Fibroblast of lung (primary cell): ENCODE measurements at regions not wholly inside any gene's neighbourhood (a gene's known extent, or its start where the extent isn't known, plus 50 kb on each side); places are given as distances from the start of the nearest gene placed in this dataset.

Experiments used
- EZH2 ChIP-seq: IDR thresholded peaks from 2 replicates; pipeline ENCODE4 v1.5.1; 2012; ENCODE audit warnings: low read length, control low read depth, mild to moderate bottlenecking; ENCODE audit errors: missing control alignments
- TF ChIP-seq, protein P1 (sequence below), 2 donors: IDR thresholded peaks in 1 of 2; conservative IDR thresholded peaks in 1 of 2; 1 replicate in 1 of 2; 2 replicates in 1 of 2; pipeline ENCODE4 v1.5.1; 2011 to 2012; ENCODE audit warnings: low read length in 2 of 2, control low read depth in 1 of 2, inconsistent platforms in 1 of 2, low read depth in 1 of 2, mild to moderate bottlenecking in 1 of 2

DNA sequence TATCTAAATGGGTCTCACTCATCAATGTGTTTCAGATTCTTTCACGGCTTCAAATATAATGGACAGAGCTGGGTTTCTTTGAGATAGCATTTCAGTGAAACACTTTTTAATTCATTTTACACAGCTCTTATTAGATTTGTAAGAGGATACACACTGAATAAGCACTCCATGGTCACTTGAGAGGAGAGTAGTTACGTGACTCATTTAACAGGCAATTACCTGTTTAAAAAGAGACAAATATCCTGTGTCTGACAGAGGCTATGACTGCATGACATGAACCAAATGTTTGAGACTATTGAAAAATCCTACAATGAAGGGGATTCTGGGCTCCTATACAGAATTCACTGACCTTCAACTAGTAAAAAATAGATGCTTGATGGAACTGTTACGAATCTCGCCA lies 786.9 kb downstream of the EPHA4 start:
- TF ChIP-seq, protein P1, sequence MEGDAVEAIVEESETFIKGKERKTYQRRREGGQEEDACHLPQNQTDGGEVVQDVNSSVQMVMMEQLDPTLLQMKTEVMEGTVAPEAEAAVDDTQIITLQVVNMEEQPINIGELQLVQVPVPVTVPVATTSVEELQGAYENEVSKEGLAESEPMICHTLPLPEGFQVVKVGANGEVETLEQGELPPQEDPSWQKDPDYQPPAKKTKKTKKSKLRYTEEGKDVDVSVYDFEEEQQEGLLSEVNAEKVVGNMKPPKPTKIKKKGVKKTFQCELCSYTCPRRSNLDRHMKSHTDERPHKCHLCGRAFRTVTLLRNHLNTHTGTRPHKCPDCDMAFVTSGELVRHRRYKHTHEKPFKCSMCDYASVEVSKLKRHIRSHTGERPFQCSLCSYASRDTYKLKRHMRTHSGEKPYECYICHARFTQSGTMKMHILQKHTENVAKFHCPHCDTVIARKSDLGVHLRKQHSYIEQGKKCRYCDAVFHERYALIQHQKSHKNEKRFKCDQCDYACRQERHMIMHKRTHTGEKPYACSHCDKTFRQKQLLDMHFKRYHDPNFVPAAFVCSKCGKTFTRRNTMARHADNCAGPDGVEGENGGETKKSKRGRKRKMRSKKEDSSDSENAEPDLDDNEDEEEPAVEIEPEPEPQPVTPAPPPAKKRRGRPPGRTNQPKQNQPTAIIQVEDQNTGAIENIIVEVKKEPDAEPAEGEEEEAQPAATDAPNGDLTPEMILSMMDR (conservative IDR thresholded peaks at IDR 0.05 in 1 of 2, IDR thresholded peaks at IDR 0.05 in 1 of 2; ENCODE audit: low read depth in 1 of 2, low read length in 2 of 2): no peak
- TF ChIP-seq EZH2: no peak
